ENCODE measurements at regions not wholly inside any gene's neighbourhood (a gene's known extent, or its start where the extent isn't known, plus 50 kb on each side); places are given as distances from the start of the nearest gene placed in this dataset.

GRCh38 chr2:60097298-60097697 lies 456.2 kb downstream of the BCL11A start:
- 93 to 94% methylated on average over 11 of the region's 11 CpGs for WGBS, 2 donors
- Histone ChIP-seq H3K4me1 (ENCODE audit: control insufficient read depth in 1 of 2, insufficient read depth in 2 of 2, low read length in 2 of 2) (no peaks in the 10 kb centered on the region), H3K27me3 (ENCODE audit: control insufficient read depth in 1 of 2, insufficient read depth in 2 of 2, low read length in 1 of 2) (no peaks in the 10 kb centered on the region), H3K9me3 (ENCODE audit: control insufficient read depth, low read length) (peaks cover 3% of the 10 kb centered on the region), H3K27ac (ENCODE audit: low read depth in 1 of 2, low read length in 2 of 2) (no peak overlapping the region), H3K4me3 (ENCODE audit: low read length in 2 of 2) (no peak overlapping the region), H3K36me3 (ENCODE audit: control insufficient read depth in 1 of 2, insufficient read depth in 2 of 2, low read length in 1 of 2) (no peaks in the 10 kb centered on the region)
- DNase-seq: no peak
- intact Hi-C loops (cut with DNase I): no loop called here
- no peak for ATAC-seq (ENCODE audit: low FRiP score)

- H3K36me3 ChIP-seq (ENCODE audit: control insufficient read depth in 1 of 2, insufficient read depth in 2 of 2, low read length in 1 of 2): no peaks in the 10 kb centered on the region
- no peak overlapping the region for H3K4me3 ChIP-seq (ENCODE audit: low read length in 2 of 2)
- no peaks in the 10 kb centered on the region for H3K4me1 ChIP-seq (ENCODE audit: control insufficient read depth in 1 of 2, insufficient read depth in 2 of 2, low read length in 2 of 2)
- intact Hi-C loops (cut with DNase I): no loop called here
- no peak for ATAC-seq (ENCODE audit: low FRiP score)
- 90 to 91% methylated on average over 5 of the region's 5 CpGs for WGBS, 2 donors
- no peak overlapping the region for H3K27ac ChIP-seq (ENCODE audit: low read depth in 1 of 2, low read length in 2 of 2)
- DNase-seq: no peak
- peaks cover 3% of the 10 kb centered on the region for H3K9me3 ChIP-seq (ENCODE audit: control insufficient read depth, low read length)
- no peaks in the 10 kb centered on the region for H3K27me3 ChIP-seq (ENCODE audit: control insufficient read depth in 1 of 2, insufficient read depth in 2 of 2, low read length in 1 of 2)
These were observed 456.9 kb downstream of the BCL11A start for GRCh38 chr2:60096556-60096955.

- Histone ChIP-seq H3K9me3 (ENCODE audit: control insufficient read depth, low read length) (peaks cover 3% of the 10 kb centered on the region), H3K27ac (ENCODE audit: low read depth in 1 of 2, low read length in 2 of 2) (no peak overlapping the region), H3K4me3 (ENCODE audit: low read length in 2 of 2) (no peak overlapping the region), H3K27me3 (ENCODE audit: control insufficient read depth in 1 of 2, insufficient read depth in 2 of 2, low read length in 1 of 2) (no peaks in the 10 kb centered on the region), H3K36me3 (ENCODE audit: control insufficient read depth in 1 of 2, insufficient read depth in 2 of 2, low read length in 1 of 2) (no peaks in the 10 kb centered on the region), H3K4me1 (ENCODE audit: control insufficient read depth in 1 of 2, insufficient read depth in 2 of 2, low read length in 2 of 2) (no peaks in the 10 kb centered on the region)
- intact Hi-C loops (cut with DNase I): no loop called here
- WGBS, 2 donors: 71 to 76% methylated on average over 2 of the region's 2 CpGs
- ATAC-seq (ENCODE audit: low FRiP score) (no peak), DNase-seq (no peak)
These were observed 457.6 kb downstream of the BCL11A start for GRCh38 chr2:60095903-60096302.

GRCh38 chr2:60095202-60095815 lies 458.1 kb downstream of the BCL11A start:
- intact Hi-C loops (cut with DNase I): no loop called here
- 83% methylated on average over 2 of the region's 2 CpGs for WGBS, 2 donors

GRCh38 chr2:60094450-60094929 lies 459.0 kb downstream of the BCL11A start:
- no peak overlapping the region for H3K4me3 ChIP-seq (ENCODE audit: low read length in 2 of 2)
- no peak overlapping the region for H3K27ac ChIP-seq (ENCODE audit: low read depth in 1 of 2, low read length in 2 of 2)
- WGBS, 2 donors: 81 to 86% methylated on average over 3 of the region's 3 CpGs
- DNase-seq (no peak), ATAC-seq (ENCODE audit: low FRiP score) (no peak)
- H3K36me3 ChIP-seq (ENCODE audit: control insufficient read depth in 1 of 2, insufficient read depth in 2 of 2, low read length in 1 of 2): no peaks in the 10 kb centered on the region
- intact Hi-C loops (cut with DNase I): no loop called here
- no peaks in the 10 kb centered on the region for H3K4me1 ChIP-seq (ENCODE audit: control insufficient read depth in 1 of 2, insufficient read depth in 2 of 2, low read length in 2 of 2)
- H3K27me3 ChIP-seq (ENCODE audit: control insufficient read depth in 1 of 2, insufficient read depth in 2 of 2, low read length in 1 of 2): no peaks in the 10 kb centered on the region
- H3K9me3 ChIP-seq (ENCODE audit: control insufficient read depth, low read length): no peaks in the 10 kb centered on the region

More at GRCh38 chr2:60095202-60095815, 458.1 kb downstream of the BCL11A start:
- Histone ChIP-seq H3K4me1 (ENCODE audit: control insufficient read depth in 1 of 2, insufficient read depth in 2 of 2, low read length in 2 of 2) (no peaks in the 10 kb centered on the region), H3K27ac (ENCODE audit: low read depth in 1 of 2, low read length in 2 of 2) (no peak overlapping the region), H3K9me3 (ENCODE audit: control insufficient read depth, low read length) (peaks cover 3% of the 10 kb centered on the region), H3K4me3 (ENCODE audit: low read length in 2 of 2) (no peak overlapping the region), H3K36me3 (ENCODE audit: control insufficient read depth in 1 of 2, insufficient read depth in 2 of 2, low read length in 1 of 2) (no peaks in the 10 kb centered on the region), H3K27me3 (ENCODE audit: control insufficient read depth in 1 of 2, insufficient read depth in 2 of 2, low read length in 1 of 2) (no peaks in the 10 kb centered on the region)
- ATAC-seq (ENCODE audit: low FRiP score) (no peak), DNase-seq (no peak)

- no peak for DNase-seq
- H3K27ac ChIP-seq (ENCODE audit: low read depth in 1 of 2, low read length in 2 of 2): no peak overlapping the region
- 96 to 98% methylated on average over 2 of the region's 2 CpGs for WGBS, 2 donors
- intact Hi-C loops (cut with DNase I): no loop called here
- no peaks in the 10 kb centered on the region for H3K27me3 ChIP-seq (ENCODE audit: control insufficient read depth in 1 of 2, insufficient read depth in 2 of 2, low read length in 1 of 2)
- no peak for ATAC-seq (ENCODE audit: low FRiP score)
- H3K36me3 ChIP-seq (ENCODE audit: control insufficient read depth in 1 of 2, insufficient read depth in 2 of 2, low read length in 1 of 2): no peaks in the 10 kb centered on the region
- H3K4me1 ChIP-seq (ENCODE audit: control insufficient read depth in 1 of 2, insufficient read depth in 2 of 2, low read length in 2 of 2): no peaks in the 10 kb centered on the region
- no peaks in the 10 kb centered on the region for H3K9me3 ChIP-seq (ENCODE audit: control insufficient read depth, low read length)
- H3K4me3 ChIP-seq (ENCODE audit: low read length in 2 of 2): no peak overlapping the region
These were observed 460.7 kb downstream of the BCL11A start for GRCh38 chr2:60092781-60093180.

- no peak for ATAC-seq (ENCODE audit: low FRiP score)
- intact Hi-C loops (cut with DNase I): no loop called here
- no peak overlapping the region for H3K4me3 ChIP-seq (ENCODE audit: low read length in 2 of 2)
- no peaks in the 10 kb centered on the region for H3K27me3 ChIP-seq (ENCODE audit: control insufficient read depth in 1 of 2, insufficient read depth in 2 of 2, low read length in 1 of 2)
- H3K36me3 ChIP-seq (ENCODE audit: control insufficient read depth in 1 of 2, insufficient read depth in 2 of 2, low read length in 1 of 2): no peaks in the 10 kb centered on the region
- WGBS, 2 donors: 91 to 92% methylated on average over 5 of the region's 5 CpGs
- no peaks in the 10 kb centered on the region for H3K9me3 ChIP-seq (ENCODE audit: control insufficient read depth, low read length)
- no peaks in the 10 kb centered on the region for H3K4me1 ChIP-seq (ENCODE audit: control insufficient read depth in 1 of 2, insufficient read depth in 2 of 2, low read length in 2 of 2)
- DNase-seq: no peak
- H3K27ac ChIP-seq (ENCODE audit: low read depth in 1 of 2, low read length in 2 of 2): no peak overlapping the region
These were observed 461.6 kb downstream of the BCL11A start for GRCh38 chr2:60091894-60092293.

GRCh38 chr2:60091266-60091665 lies 462.2 kb downstream of the BCL11A start:
- no peaks in the 10 kb centered on the region for H3K9me3 ChIP-seq (ENCODE audit: control insufficient read depth, low read length)
- no peak overlapping the region for H3K4me3 ChIP-seq (ENCODE audit: low read length in 2 of 2)
- WGBS, 2 donors: 68 to 76% methylated on average over 2 of the region's 2 CpGs
- no peaks in the 10 kb centered on the region for H3K4me1 ChIP-seq (ENCODE audit: control insufficient read depth in 1 of 2, insufficient read depth in 2 of 2, low read length in 2 of 2)
- DNase-seq: no peak
- intact Hi-C loops (cut with DNase I): no loop called here
- no peak overlapping the region for H3K27ac ChIP-seq (ENCODE audit: low read depth in 1 of 2, low read length in 2 of 2)
- no peaks in the 10 kb centered on the region for H3K27me3 ChIP-seq (ENCODE audit: control insufficient read depth in 1 of 2, insufficient read depth in 2 of 2, low read length in 1 of 2)
- ATAC-seq (ENCODE audit: low FRiP score): no peak
- no peaks in the 10 kb centered on the region for H3K36me3 ChIP-seq (ENCODE audit: control insufficient read depth in 1 of 2, insufficient read depth in 2 of 2, low read length in 1 of 2)

- Histone ChIP-seq H3K27ac (ENCODE audit: low read depth in 1 of 2, low read length in 2 of 2) (no peak overlapping the region), H3K4me1 (ENCODE audit: control insufficient read depth in 1 of 2, insufficient read depth in 2 of 2, low read length in 2 of 2) (no peaks in the 10 kb centered on the region), H3K36me3 (ENCODE audit: control insufficient read depth in 1 of 2, insufficient read depth in 2 of 2, low read length in 1 of 2) (no peaks in the 10 kb centered on the region), H3K4me3 (ENCODE audit: low read length in 2 of 2) (no peak overlapping the region), H3K9me3 (ENCODE audit: control insufficient read depth, low read length) (peaks cover 1% of the 10 kb centered on the region), H3K27me3 (ENCODE audit: control insufficient read depth in 1 of 2, insufficient read depth in 2 of 2, low read length in 1 of 2) (no peaks in the 10 kb centered on the region)
- DNase-seq (no peak), ATAC-seq (ENCODE audit: low FRiP score) (no peak)
- intact Hi-C loops (cut with DNase I): no loop called here
- 92 to 94% methylated on average over 2 of the region's 2 CpGs for WGBS, 2 donors
These were observed 473.9 kb downstream of the BCL11A start for GRCh38 chr2:60079562-60079961.
